ENCODE measurements at regions not wholly inside any gene's neighbourhood (a gene's known extent, or its start where the extent isn't known, plus 50 kb on each side); places are given as distances from the start of the nearest gene placed in this dataset.
"Not testable (repeated sequence)": the region's sequence is repeated elsewhere in the genome, so short reads cannot be mapped to it uniquely, and the experiment has no call there.

DNA sequence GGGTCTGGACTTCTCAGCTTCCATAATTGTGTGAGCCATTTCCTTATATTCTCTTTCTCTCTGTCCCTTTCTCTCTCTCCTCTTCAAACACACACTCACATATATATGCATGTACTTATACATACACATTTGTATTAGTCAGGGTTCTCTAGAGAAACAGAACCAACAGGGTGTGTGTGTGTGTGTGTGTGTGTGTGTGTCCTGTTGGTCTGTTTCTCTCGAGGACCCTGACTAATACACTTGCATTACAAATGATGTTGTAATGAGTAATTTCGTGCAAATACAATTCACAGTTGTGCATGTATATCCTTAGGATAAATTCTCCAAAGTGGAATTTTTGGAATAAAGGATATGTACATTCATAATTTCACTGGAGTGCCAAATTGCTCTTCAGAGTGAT lies 115.3 kb downstream of the NPIPB5 start:
- DNase-seq = no peak

DNA sequence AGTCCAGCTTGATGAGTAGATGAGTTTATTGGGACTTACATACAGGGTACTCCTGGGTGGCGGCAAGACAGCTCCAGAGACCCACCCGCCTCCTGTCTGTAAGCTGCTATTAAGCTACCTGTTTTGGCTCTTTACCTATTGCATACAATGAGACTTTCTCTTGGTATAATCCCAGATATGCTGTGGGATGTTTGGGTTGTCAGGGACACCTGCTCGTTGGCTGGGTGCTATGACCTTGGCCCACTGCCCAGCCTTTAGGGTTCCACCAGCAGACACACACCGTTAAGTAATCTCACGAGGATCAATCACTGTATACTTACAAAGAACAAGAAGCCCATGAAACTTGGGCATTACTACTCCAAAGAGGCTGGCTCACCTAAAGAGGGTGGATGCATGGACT lies 116.4 kb downstream of the NPIPB5 start:
- DNase-seq = no peak

DNA sequence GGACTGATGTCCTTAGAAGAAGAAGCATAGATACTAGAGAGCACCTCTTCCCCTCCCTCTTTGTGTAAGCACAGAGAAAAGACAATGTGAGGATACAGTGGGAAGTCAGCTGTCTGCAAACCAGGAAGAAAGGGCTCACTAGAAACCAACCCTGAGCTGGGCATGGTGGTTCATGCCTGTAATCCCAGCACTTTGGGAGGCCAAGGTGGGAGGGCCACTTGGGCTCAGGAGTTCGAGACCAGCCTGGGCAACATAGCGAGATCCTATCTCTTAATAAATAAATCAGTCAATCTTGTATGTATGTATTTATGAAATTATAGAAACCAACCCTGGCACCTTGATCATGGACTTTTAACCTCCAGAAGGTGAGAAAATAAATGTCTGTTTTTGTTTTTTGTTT lies 118.3 kb downstream of the NPIPB5 start:
- no peak for DNase-seq

DNA sequence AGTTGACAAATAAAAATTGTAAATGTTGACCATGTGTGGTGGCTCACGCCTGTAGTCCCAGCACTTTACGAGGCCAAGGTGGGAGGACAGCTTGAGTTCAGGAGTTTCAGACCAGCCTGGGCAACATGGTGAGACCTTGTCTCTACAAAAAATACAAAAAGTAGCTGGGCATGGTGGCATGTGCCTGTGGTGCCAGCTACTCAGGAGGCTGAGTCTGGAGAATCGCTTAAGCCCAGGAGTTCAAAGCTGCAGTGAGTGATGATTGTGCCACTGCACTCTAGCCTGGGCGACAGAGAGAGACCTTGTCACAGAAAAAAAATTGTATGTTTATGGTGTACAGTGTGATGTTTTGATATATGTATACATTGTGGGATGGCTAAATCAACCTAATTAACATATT lies 119.6 kb downstream of the NPIPB5 start:
- no peak for DNase-seq

DNA sequence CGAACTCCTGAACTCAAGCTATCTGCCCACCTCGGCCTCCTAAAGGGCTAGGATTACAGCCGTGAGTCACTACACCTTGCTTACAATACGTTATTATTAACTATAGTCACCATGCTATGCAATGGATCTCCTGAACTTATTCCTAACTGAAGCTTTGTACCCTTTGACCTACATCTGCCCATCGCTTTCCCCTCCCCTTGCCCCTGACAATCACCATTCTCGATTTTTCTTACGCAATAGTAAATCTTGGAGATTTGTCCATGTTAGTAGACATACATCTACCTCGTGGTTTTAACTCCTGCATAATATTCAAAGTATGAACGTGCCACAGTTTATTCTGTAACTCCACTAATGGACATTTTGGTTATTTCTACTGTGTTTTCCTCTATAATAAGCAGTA lies 120.6 kb downstream of the NPIPB5 start:
- DNase-seq = no peak

DNA sequence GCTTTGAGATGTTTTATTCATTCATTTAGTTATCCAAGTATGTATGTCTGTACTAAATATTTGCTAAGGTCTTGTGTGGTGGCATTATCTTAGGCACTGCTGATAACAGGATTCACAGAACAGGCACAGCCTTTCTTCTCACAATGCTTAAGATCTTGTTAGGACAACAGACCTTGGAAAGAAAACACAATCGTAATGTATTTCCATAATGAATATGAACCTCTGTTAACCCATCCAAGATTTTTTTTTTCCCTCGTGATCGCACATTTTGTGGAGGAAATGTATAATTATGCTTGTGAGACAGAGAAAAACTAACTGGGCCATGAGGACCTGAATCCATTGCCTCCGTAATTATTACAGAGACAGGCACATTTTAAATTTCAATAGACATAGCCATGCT lies 121.9 kb downstream of the NPIPB5 start:
- no peak for DNase-seq

DNA sequence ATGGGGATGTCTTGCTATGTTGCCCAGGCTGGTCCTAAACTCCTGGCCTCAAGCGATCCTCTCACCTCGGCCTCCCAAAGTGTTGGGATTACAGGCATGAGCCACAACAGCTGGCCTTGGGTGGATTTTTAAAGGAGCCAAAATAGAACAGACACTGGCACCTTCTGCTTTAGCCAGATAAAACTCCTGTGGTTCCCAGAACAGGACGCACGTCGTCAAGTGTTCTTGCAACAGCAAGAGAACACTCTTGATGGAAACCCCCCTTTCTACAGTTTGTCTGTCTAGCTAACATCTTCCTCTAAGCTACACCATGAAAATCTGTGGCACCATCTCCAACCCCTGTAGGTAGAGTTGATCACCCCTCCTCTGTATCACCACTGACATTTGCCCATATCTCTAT lies 122.6 kb downstream of the NPIPB5 start:
- DNase-seq = no peak

DNA sequence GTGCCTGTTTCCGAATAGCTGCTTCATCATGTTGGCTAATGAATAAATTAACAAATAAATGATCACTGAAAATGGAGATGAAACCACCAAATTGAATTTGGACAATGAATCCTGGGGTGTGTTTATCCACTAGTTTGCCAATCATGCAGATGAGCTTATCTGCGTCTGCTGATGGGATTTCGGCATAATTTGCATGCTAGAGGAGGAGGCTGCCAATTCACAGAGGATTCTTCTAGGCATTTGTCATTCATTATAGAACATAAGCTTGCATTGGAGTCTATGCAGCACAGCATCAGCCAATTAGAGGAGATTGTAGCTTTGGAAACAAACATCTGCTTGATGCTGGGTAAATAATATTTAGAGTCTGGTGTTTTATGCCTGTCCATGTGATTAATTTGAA lies 123.1 kb downstream of the NPIPB5 start:
- no peak for DNase-seq

DNA sequence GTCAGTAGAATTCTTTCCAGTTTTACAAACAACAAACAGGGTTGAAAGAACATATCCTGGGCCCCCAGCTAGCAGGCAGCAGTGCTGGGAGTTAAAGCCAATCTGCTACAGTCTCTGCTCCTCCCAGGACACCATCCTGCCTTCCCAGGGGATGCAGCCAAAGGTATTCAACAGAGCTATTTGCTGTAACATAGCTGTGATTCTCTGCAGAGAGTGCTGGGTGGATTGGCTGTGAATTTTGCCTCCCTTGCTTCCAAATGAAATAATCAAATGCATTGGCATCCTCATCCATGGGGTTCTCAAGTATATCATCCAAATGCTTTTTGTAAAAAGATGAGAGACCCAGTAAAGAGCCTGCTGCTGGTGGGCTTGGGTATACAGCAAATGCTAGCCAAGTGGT lies 124.3 kb downstream of the NPIPB5 start:
- DNase-seq = no peak

DNA sequence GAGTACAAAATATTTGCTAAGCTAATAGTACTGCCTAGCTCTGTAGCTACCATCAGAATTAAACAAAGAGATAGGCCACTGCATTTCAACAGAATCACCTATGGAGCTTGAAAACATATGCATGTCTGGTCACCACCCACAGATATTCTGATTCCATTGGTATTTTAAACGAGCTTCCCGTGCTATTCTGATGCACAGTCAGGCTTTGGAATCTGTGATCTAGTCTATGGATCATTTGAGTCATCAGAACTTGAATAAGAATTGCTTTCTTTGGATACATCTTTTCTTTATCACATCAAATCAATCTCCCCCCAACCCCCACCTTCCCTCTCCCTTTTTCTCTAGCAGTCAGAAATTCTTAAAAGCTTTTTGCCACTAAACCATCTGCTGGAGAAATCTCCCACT lies 124.7 kb downstream of the NPIPB5 start:
- no peak for DNase-seq

DNA sequence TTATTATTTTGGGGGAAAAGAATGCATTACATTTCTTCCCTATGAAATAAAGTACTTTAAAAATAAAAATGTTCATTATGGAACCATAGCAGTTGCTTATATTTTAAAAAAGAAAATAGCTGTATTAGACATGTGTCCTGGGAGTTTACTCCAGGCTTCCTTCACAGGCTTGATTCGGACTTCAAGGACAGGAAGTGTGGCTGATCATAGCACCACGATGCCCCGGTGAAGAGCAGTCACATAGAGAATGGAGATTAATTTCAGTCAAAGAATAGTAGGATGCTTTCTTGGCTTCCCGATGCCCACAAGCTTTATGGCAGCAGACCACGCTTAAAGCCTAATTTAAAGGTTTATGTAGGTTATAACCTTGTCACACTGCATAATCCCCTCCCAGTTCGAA lies 125.1 kb downstream of the NPIPB5 start:
- no peak for DNase-seq

DNA sequence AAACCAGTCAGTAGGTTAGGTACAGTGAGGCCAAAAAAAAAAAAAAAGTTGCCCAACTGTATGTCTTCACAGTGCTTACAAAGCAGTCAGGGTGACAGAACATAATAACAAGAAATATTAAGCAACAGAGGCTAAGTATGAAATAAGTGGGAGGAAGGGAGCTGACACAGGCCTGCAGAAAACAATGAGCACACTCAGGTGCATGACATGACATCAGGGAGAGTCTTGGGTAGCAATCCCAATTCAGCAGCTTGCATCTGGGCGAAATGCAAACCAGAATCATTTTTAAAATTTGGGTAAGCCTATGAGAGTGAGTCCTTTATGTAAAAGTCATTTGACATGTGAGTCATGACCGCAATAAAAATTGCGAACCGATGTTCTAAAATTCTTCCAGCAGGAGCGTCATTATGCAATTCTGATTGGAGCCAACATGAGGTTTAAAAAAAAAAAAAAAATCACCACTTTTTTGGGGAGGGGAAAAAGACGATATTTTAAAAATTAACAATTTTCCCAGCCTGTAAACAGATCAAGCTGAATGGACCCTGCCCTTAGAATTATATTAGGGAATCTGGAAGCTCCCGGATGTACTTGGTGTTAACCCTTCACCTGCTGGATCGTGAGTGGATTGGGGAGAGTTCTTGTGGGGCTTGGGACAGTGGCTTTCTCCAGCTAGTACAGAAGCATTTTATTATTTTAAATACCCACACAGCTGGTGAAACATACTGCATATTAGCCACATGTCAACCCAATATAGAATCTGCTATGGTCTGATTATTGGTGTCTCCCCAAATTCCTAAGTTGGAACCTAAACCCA lies 127.9 kb downstream of the NPIPB5 start:
- DNase-seq = no peak

DNA sequence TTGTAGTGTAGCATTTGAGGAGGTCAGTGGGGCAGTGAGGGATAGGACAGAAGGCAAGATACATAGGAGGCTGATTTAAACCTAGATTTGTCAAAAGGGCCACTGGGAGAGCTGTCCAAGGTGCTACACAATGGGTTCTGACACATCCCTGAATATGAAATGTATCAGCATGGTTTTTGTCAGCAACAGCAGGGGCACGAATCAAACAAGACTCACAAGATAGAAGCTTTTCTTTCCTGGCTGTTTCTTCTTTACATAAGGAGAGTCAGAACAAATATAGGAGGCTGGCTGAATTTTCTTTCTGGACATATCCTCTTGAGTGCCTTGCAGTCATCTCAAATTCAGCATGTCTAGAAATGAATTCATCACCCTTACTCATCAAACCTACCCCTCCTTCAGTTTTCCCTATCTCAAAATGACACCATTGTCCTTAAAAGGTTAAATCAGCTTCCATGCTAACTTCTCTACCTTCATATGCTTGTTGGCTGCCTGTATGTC lies 130.5 kb downstream of the NPIPB5 start:
- DNase-seq = no peak

DNA sequence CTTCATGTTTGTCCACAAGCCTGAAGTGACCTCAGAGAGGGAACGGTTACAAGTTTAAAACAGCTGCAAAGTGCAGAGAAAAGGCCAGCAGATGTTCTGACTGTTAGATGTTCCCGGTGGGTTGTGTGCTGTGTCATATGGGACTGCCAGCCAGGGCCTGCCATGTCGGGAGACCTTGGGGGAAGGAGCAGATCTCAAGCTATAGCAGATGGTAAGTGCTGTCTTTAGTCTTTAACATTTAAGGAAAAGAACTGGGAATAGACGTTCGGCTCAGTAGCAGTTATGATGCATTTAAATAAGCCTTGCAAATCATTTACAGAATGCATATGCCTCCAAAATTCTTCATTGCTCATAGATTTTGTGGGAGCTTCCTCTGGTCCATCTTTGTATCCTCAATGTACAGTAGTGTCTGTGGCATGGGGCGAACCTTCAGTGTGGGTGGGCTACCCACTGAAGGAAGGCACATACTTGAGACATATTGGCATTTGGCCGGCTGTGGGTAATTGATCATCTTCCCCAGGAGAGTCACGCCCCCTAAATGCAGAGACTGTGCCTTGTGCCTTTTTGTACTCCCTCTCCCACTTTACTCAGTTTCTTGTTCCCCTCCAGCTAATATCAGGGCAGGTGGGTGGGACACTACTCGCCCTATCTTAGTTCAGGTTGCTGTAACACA lies 131.9 kb downstream of the NPIPB5 start:
- no peak for DNase-seq

DNA sequence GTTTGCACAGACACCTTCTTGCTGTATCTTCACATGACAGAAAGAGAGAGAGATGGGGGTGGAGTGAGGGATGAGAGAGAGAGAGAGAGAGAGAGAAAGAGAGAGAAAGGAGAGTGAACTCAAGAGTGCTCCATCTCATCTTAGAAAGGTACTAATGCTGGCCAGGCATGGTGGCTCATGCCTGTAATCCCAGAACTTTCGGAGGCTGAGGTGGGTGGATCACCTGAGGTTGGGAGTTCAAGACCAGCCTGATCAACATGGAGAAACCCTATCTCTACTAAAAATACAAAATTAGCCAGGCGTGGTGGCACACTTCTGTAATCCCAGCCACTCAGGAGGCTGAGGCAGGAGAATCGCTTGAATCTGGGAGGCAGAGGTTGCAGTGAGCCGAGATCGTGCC lies 132.5 kb downstream of the NPIPB5 start:
- not testable (repeated sequence) for DNase-seq

DNA sequence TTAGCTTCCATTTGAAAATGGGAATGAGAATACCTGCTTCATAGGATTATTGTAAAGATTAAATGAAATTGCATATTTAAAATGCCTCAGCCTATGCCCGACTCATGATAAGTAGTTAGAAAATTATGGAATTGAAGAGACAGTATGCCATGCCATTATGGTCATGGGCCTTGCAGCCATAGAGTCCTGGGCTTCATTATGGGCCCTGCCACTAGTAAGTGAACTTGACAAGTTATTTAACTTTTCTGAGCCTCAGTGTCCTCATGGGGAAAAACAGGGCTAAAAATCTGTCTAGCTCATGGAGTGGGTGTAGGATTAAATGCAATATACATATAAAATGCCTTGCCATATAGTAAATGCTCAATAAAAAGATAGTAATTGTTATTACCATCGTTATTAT lies 133.2 kb downstream of the NPIPB5 start:
- no peak for DNase-seq

DNA sequence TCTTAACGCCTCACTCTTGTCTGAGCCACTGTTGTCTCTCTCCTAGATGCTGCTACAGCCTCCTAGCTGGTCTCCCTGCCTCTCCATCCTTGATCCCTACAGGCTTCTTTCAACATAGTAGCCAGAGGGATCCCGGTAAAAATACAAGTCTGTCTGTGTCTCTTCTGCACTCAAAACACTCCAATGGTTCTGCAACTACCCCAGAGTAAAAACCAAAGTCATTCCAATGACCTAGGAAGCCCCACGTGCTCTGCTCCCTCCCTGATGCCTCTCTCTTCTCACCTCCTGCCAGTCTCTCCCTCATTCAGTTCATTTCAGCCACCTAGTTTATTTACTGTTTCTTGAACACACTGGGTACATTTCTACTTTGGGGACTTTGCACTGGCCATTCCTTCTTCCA lies 135.2 kb downstream of the NPIPB5 start:
- DNase-seq = no peak

DNA sequence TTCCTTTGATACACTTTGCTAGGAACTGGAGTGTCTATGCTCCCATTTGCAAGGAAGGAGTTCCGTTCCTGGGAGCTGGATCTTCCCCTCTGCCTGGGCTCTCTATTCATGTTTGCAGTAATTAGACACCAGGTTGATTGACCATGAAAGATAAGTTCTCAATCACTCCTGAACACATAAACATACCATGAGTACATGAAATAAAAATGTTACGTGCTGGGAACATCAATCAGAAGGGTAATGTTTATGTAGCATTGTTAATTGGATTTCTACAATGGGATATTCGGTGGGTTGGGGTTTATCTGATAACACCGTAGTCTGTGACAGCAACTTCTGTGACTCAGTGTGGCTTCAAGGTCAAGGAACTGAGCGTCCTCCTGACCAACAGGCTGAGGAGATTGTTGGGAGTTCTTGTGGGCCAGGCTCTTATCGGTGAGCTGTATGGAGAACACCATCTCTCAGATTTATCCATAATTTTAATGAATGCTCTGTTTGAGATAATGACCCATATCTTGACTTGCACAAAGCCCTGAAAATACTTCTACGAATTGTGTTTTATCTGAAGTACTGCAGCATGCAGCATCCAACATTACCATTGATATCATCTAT lies 136.4 kb downstream of the NPIPB5 start:
- no peak for DNase-seq

DNA sequence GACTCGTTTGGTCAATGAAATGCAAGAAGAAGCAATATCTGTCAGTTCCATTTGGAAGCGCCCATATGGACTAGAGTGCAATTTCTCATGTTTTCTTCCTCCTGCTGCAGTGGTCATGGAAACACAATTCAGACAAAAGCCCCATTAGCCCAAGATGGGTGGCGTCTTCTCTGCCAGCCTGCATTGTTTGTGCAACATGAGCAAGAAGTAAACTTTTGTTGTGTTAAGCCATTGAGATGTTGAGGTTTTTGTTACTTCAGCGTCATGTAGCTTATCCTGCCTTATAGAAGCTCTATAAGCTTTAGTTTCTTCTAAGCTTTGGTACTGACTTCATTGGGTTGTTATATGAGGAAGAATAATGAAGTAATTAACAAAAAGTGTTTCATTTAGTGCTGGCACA lies 137.4 kb downstream of the NPIPB5 start:
- no peak for DNase-seq

DNA sequence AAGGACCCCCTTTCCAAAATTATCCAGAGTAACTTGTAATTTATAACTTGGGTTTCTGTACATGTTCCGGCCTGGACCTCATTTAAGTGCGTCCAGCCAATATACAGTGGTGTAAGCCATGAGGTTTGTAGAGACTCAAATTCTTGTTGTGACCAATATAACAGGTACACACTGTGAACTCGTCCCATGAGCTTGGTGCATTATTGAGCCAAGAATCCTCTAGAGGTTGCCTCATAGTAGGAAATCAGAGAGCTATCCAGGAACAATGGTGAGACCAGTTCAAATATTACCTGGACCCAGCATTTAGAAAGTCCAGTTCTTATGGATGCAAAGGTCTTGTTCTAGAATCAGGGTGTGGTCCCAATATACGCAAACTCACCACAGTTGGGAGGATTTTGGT lies 138.2 kb downstream of the NPIPB5 start:
- no peak for DNase-seq

DNA sequence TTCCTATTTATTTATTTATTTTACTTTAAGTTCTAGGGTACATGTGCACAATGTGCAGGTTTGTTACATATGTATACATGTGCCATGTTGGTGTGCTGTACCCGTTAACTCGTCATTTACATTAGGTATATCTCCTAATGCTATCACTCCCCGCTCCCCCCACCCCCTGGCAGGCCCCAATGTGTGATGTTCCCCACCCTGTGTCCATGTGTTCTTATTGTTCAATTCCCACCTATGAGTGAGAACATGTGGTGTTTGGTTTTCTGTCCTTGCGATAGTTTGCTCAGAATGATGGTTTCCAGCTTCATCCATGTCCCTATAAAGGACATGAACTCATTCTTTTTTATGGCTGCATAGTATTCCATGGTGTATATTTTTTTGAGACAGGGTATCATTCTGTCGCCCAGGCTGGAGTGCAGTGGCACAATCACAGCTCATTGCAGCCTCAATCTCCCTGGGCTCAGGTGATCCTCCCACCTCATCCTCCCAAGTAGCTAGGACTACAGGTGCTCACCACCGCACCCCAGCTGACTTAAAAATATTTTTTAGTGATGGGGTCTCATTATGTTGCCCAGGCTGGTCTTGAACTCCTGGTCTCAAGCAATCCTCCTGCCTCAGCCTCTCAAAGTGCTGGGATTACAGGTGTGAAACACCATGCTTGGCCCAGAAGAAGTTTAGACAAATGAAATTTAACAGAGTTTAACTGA lies 140.6 kb downstream of the NPIPB5 start:
- DNase-seq = not testable (repeated sequence)

DNA sequence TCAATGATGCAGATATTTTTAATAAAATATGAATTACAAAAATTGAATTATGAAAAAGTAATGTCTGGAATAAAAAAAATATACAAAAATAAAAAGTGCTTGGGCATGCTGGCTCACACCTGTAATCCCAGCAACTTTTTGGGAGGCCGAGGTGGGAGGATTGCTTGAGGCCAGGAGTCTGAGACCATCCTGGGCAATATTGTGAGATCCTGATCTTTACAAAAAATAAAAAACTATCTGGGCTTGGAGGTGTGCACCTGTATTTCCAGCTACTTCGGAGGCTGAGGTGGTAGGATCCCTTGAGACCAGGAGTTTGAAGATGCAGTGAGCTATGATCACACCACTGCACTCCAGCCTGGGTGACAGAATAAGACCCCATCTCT lies 141.8 kb downstream of the NPIPB5 start:
- DNase-seq = no peak

DNA sequence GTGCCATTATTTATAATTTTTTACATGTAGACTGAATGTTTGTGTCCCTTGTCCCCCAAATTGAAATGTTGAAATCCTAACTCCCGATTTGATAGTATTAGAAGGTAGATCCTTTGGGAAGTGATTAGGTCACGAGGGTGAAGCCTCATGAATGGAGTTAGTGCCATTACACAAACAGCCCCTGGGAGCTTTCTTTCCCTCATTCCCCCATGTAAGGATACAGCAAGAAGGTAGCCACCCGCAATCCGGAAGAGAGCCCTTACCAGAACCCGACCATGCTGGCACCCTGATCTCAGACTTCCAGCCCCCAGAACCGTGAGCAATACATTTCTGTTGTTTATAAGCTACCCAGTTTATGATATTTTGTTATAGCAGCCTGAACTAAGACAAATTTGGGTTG lies 143.2 kb downstream of the NPIPB5 start:
- DNase-seq = no peak

Data from right kidney (tissue), 1 donor.